ENCODE measurements at regions not wholly inside any gene's neighbourhood (a gene's known extent, or its start where the extent isn't known, plus 50 kb on each side); places are given as distances from the start of the nearest gene placed in this dataset.
"Not testable (repeated sequence)": the region's sequence is repeated elsewhere in the genome, so short reads cannot be mapped to it uniquely, and the experiment has no call there.

- intact Hi-C loops (cut with DNase I), result no loop called here
- FAIRE-seq, result no peak
- no peaks in the 10 kb centered on the region for H3K36me3 ChIP-seq
- no peaks in the 10 kb centered on the region for H3K9me3 ChIP-seq
- no peak overlapping the region for H3K4me3 ChIP-seq
- no peaks in the 10 kb centered on the region for H3K27me3 ChIP-seq
- no peaks in the 10 kb centered on the region for H3K4me1 ChIP-seq
- no peak overlapping the region for H3K27ac ChIP-seq
- 44 to 50% methylated on average over 4 of the region's 4 CpGs for WGBS, 2 donors
- ATAC-seq, result no peak
- DNase-seq, result no peak
- no peak for TF ChIP-seq CTCF (IDR thresholded peaks at IDR 0.05)
Measured at GRCh38 chr6:68059899-68060298, 575.2 kb upstream of the ADGRB3 start.

- no peak overlapping the region for H3K4me3 ChIP-seq
- ATAC-seq (no peak), DNase-seq (no peak), FAIRE-seq (no peak)
- intact Hi-C loops (cut with DNase I), result no loop called here
- H3K27ac ChIP-seq, result no peak overlapping the region
- no peak for TF ChIP-seq CTCF (IDR thresholded peaks at IDR 0.05)
- no peaks in the 10 kb centered on the region for H3K9me3 ChIP-seq
- no peaks in the 10 kb centered on the region for H3K36me3 ChIP-seq
- H3K27me3 ChIP-seq, result no peaks in the 10 kb centered on the region
- WGBS, 2 donors, result 73% methylated on average over 1 of the region's 1 CpG
- no peaks in the 10 kb centered on the region for H3K4me1 ChIP-seq
Measured at GRCh38 chr6:68059261-68059660, 575.8 kb upstream of the ADGRB3 start.

- WGBS, 2 donors, result 40 to 50% methylated on average over 1 of the region's 1 CpG
Measured at GRCh38 chr6:68056596-68056995, 578.5 kb upstream of the ADGRB3 start.

GRCh38 chr6:68054756-68055155 is 580.3 kb upstream of the ADGRB3 start:
- H3K36me3 ChIP-seq, result no peaks in the 10 kb centered on the region
- intact Hi-C loops (cut with DNase I), result no loop called here
- no peak for FAIRE-seq
- H3K9me3 ChIP-seq, result no peaks in the 10 kb centered on the region
- ATAC-seq, result no peak
- no peak overlapping the region for H3K4me3 ChIP-seq
- TF ChIP-seq CTCF (IDR thresholded peaks at IDR 0.05), result no peak
- 23 to 41% methylated on average over 1 of the region's 1 CpG for WGBS, 2 donors
- H3K4me1 ChIP-seq, result no peaks in the 10 kb centered on the region
- DNase-seq, result no peak
- H3K27ac ChIP-seq, result no peak overlapping the region
- H3K27me3 ChIP-seq, result no peaks in the 10 kb centered on the region

More at GRCh38 chr6:68056596-68056995, 578.5 kb upstream of the ADGRB3 start:
- intact Hi-C loops (cut with DNase I); FAIRE-seq; ATAC-seq; H3K9me3 ChIP-seq; H3K27ac ChIP-seq; H3K4me3 ChIP-seq; H3K36me3 ChIP-seq; H3K27me3 ChIP-seq; H3K4me1 ChIP-seq; DNase-seq: not testable (repeated sequence)

- Histone ChIP-seq H3K9me3 (no peaks in the 10 kb centered on the region), H3K27me3 (no peaks in the 10 kb centered on the region), H3K27ac (no peak overlapping the region), H3K4me3 (no peak overlapping the region), H3K36me3 (no peaks in the 10 kb centered on the region), H3K4me1 (no peaks in the 10 kb centered on the region)
- WGBS, 2 donors, result 32 to 46% methylated on average over 4 of the region's 4 CpGs
- no peak for TF ChIP-seq CTCF (IDR thresholded peaks at IDR 0.05)
- ATAC-seq (no peak), DNase-seq (no peak), FAIRE-seq (no peak)
- intact Hi-C loops (cut with DNase I), result no loop called here
Measured at GRCh38 chr6:68053805-68054373, 581.2 kb upstream of the ADGRB3 start.

All from pancreas (tissue), 10 donors.